NCI-H1694 treated with DMSO at 0.1 percent for 48 hours (cell line): ENCODE measurements at regions not wholly inside any gene's neighbourhood (a gene's known extent, or its start where the extent isn't known, plus 50 kb on each side); places are given as distances from the start of the nearest gene placed in this dataset.

Experiments used
- DNase-seq: peaks from one replicate; lab custom pipeline; 2025; lab: John Stamatoyannopoulos, UW

DNA sequence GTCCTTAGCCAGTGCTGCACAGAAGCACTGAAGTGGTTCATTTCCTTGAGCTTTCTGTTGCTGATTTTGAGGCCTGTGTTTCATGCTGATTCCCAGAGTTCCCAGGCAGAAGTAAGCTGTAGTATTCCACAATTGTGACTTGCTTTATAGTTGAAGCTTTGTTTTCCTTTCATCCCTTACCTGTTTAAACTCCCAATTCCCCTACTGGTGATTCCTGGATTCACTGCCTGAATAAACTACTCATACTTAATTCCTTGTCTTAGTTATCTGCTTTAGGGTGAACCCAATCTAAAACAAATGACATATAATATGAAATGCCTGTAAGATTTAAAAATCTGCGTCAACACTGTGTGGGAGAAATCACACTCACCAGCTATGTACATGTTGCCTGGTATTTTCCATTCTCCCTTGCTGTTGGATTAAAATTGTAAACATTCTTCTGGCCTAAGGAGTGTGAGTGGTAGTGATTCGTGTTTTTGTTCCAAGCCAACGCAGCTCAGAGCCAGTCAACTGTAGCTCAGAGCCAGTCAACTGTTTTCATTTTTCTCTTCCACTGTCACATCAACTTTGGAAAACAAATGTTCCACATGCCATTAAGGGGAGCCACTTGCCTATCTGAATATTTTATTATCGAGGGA lies 879.4 kb downstream of the MRPL39 start:
- DNase-seq = no peak

DNA sequence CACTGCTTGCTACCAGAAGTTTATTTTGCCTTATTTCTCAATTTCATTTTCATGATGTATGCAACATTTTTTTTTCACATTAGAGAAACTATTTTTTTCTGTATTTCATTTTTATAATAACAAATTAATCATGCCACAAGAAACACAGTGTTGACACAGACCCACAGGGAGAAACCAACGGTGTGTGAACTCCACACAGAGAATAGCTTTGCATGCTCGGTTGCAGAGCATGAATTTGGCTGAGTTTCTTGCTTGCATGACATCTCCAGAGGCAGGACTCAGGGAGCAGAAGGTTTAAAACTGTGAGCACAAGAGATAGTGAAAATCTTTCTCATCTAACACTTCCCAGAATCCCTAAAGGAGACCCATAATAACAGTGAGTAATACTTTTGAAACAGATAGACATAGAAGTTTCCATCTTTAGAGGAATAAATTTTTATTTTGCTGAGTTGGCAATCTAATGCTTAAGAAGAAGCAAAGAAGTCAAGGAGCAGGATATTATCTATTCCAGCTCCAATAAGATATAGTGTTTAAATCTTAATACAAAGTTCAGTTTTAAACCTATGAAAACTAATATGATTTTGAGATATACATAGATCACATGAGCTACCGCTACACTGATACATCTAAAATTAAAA lies 890.9 kb downstream of the MRPL39 start:
- DNase-seq = peak; percentile 52

GRCh38 chr21:24714646-24715200 lies 892.6 kb downstream of the MRPL39 start:
- no peak for DNase-seq

DNA sequence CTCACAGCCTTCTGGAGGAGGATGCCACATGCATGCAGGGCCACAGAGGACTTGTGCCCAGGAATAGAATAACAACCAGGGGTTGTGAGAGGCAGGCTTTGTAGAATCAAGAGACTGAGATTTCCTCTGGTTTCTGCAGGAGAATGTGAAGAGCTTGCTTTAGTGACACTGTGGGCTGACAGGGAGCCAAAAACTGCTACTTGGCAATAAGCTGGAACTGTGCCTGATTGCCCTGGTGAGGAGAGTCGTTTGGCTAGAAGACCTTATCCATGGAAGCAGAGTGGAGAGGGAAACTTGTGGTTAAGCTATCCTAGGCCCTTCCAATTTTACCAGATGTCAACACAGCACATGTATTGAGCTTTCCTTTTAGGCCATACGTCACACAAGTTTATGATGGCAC lies 902.1 kb downstream of the MRPL39 start:
- DNase-seq = no peak

GRCh38 chr21:24693779-24694178 lies 913.5 kb downstream of the MRPL39 start:
- DNase-seq = no peak

- DNase-seq = no peak
Observed at GRCh38 chr21:24681456-24681855, 925.8 kb downstream of the MRPL39 start.

- no peak for DNase-seq
Observed at GRCh38 chr21:24671901-24672300, 935.4 kb downstream of the MRPL39 start.

- no peak for DNase-seq
Observed at GRCh38 chr21:24658926-24659325, 948.4 kb downstream of the MRPL39 start.

GRCh38 chr21:24658026-24658425 lies 949.3 kb downstream of the MRPL39 start:
- peak; percentile 19 for DNase-seq

DNA sequence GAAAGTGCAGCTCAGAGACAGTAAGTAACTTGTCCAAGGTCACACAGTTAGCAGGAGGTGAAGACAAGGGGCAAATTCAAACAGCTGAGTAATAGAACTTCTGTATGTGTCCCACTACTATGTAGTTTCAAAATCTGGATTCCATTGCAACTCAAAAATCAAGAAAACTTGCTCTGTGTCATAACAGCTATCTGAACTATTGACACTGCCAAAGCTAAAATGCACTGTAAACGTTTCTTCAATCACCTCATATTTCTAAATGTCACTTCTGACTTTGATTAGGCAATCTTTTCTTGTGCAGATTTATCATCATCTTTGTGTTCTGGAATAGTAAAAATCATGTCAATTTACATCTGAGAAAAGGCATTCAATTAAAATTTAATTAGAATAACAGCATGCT lies 957.6 kb downstream of the MRPL39 start:
- DNase-seq = no peak

- DNase-seq = no peak
Observed at GRCh38 chr21:24636696-24637095, 970.6 kb downstream of the MRPL39 start.

DNA sequence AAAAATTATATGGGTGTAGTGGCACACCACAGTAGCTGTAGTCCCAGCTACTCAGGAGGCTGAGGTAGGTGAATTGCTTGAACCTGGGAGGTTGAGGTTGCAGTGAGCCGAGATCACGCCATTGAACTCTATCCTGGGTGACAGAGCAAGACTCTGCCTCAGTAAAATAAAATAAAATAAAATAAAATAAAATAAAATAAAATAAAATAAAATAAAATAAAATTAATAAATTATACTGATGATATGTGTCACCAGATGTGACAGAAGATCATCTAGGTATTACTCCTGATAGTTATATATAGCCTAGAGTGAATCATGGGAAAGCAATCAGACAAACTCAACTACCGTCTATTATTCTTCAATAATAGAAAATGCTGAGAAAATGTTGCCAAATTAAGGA lies 972.5 kb downstream of the MRPL39 start:
- DNase-seq = no peak

DNA sequence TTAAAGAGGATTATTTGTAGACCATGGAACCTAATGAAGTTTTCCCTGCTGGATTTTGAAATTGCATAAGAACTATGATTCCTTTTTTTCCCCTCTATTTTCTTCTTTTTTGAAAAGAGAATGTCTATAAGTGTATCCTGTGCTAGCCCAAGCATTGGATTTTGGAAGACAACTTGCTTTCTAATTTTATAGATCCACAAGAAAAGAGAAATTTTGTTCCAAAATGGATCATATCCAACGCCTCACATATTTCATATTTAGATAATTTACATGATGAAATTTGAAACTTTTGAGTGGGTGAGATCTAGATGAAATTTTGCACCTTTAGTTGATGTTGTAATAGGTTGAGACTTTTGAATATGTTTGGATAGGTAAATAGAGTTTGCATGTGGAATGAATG lies 978.7 kb downstream of the MRPL39 start:
- no peak for DNase-seq

- DNase-seq = no peak
Observed at GRCh38 chr21:24628046-24628445, 979.2 kb downstream of the MRPL39 start.

DNA sequence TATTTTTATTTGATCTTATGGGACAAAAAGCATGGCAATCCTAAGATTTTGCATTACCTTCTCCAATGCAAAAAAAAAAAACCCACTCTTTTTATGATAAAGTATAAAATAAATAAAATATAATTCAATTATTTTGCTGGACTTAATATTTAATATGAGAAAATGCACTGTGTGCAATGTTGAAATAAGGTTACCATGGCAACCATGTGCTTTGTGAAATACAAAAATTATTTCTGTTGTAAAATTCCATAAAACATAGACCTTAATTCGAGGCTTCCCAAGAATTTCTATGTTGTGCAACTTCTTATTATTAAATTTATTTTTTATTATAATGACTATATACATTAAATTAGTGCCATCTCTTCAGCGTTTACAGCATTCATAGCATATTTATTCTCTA lies 989.5 kb downstream of the MRPL39 start:
- no peak for DNase-seq

DNA sequence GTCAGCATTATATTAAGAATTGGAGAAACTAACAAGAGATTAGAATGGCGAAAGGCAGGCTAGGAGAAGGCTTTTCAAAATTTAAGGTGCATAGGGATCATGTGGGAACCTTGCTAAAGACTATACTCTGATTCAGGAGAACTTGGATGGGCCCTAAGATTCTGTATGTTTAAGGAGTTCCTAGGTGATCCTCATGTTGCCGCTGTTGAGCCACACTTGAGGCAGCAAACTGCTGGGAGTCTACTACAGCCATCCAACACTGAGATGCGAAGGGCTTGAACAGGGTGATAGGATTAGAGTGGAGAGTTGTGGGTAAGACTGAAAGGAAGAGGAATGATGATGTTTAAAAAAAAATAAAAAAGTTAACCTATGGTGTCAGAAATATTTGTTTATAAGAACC lies 1013.2 kb downstream of the MRPL39 start:
- no peak for DNase-seq

- peak; percentile 99 for DNase-seq
Observed at GRCh38 chr21:24590261-24590660, 1017.0 kb downstream of the MRPL39 start.

DNA sequence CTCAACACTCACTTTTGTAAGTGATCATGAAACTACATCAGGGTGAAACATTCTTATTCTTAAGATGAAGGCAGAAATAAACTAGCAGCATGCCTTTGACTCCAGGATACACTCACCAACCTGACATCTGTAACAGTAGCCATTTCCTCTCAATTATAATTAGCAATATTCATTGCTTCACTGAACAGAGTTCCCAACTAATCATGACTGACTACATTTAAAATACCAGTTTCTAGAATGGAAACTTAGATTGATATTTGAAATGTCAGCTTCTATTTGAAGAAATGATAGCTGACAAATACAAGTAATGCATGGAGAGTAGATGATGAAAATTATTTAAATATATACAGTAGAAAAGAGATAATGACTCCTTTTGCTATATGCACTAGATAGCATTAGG lies 1023.8 kb downstream of the MRPL39 start:
- no peak for DNase-seq

- DNase-seq = no peak
Observed at GRCh38 chr21:24577301-24577700, 1030.0 kb downstream of the MRPL39 start.

GRCh38 chr21:24561291-24561690 lies 1046.0 kb downstream of the MRPL39 start:
- no peak for DNase-seq

- DNase-seq = no peak
Observed at GRCh38 chr21:24552491-24552890, 1054.8 kb downstream of the MRPL39 start.

DNA sequence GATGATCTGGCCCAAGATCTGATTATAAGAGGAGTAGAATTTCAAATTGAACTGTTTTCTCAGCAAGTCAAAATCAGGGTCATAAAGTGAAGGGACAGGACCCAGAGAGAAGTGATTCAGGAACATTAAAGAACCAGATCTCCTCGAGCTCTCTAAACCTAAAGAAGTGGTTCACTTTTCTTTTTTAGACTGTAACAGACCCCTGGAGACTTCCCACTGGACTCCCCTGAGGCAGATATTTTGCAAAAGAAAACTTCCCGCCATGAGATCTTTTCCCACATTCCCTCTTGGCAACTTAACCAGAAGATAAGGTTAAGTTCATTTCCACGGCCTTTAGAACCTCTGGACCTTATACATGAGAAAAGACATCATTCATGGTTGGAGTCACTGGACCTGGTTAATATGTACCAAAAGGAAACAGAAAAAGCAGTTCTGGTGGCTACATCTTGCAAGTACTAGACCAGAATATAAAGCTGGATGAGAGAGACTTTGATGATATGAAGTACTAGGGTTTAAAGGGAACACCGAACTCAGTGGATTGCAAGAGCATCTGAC lies 1061.4 kb downstream of the MRPL39 start:
- no peak for DNase-seq

GRCh38 chr21:24514081-24514733 lies 1093.1 kb downstream of the MRPL39 start:
- DNase-seq = peak; percentile 93
